Smooth muscle cell (in vitro differentiated cells): ENCODE measurements at regions not wholly inside any gene's neighbourhood (a gene's known extent, or its start where the extent isn't known, plus 50 kb on each side); places are given as distances from the start of the nearest gene placed in this dataset.

Experiments used
- DNase-seq: peaks from one replicate; lab custom pipeline; 2025; ENCODE audit not compliant: unreplicated experiment; lab: John Stamatoyannopoulos, UW
- H2AFZ ChIP-seq: fragments of 200-600 bp; sonication (generic); 2 replicates; pipeline ENCODE4 v1.6.0; 2016; ENCODE audit warnings: antibody characterized with exemption, low read depth, mild to moderate bottlenecking
- H3F3A ChIP-seq: fragments of 200-600 bp; sonication (generic); 2 replicates; pipeline ENCODE4 v1.6.0; 2017; ENCODE audit warnings: antibody characterized with exemption, low read depth
- H3K27ac ChIP-seq: fragments of 200-600 bp; sonication (generic); 2 replicates; pipeline ENCODE4 v1.5.1; 2016; ENCODE audit warnings: low read depth, mild to moderate bottlenecking
- H3K27me3 ChIP-seq: fragments of 200-600 bp; sonication (generic); 2 replicates; pipeline ENCODE4 v1.6.1; 2016; ENCODE audit warnings: low read depth, mild to moderate bottlenecking
- H3K36me3 ChIP-seq: fragments of 200-600 bp; sonication (generic); 2 replicates; pipeline ENCODE4 v1.5.1; 2016; ENCODE audit warnings: low read depth
- H3K4me1 ChIP-seq: fragments of 200-600 bp; sonication (generic); 2 replicates; pipeline ENCODE4 v1.5.1; 2016; ENCODE audit warnings: low read depth
- H3K4me2 ChIP-seq: fragments of 200-600 bp; sonication (generic); 2 replicates; pipeline ENCODE4 v1.6.0; 2016; ENCODE audit warnings: mild to moderate bottlenecking
- H3K4me3 ChIP-seq: fragments of 200-600 bp; sonication (generic); 2 replicates; pipeline ENCODE4 v1.5.1; 2016; ENCODE audit warnings: mild to moderate bottlenecking
- H3K79me2 ChIP-seq: fragments of 200-600 bp; sonication (generic); 2 replicates; pipeline ENCODE4 v1.6.0; 2016; ENCODE audit warnings: low read depth, mild to moderate bottlenecking
- H3K9ac ChIP-seq: fragments of 200-600 bp; sonication (generic); 2 replicates; pipeline ENCODE4 v1.6.0; 2016; ENCODE audit warnings: low read depth
- H3K9me3 ChIP-seq: fragments of 200-600 bp; sonication (generic); replicated peaks from 2 replicates; pipeline ENCODE4 v1.5.1; 2016; ENCODE audit warnings: low read depth
- H4K20me1 ChIP-seq: fragments of 200-600 bp; sonication (generic); 2 replicates; pipeline ENCODE4 v1.6.0; 2016; ENCODE audit warnings: low read depth
- CTCF ChIP-seq: fragments of 200-600 bp; sonication (generic); IDR thresholded peaks from 2 replicates; pipeline ENCODE4 v1.5.1; 2017; ENCODE audit warnings: borderline replicate concordance, mild to moderate bottlenecking, antibody characterized with exemption; ENCODE audit not compliant: insufficient read depth, poor library complexity, severe bottlenecking
- WGBS: methylation state at CpG from one replicate; pipeline ENCODE4 v1.1.7; 2016; ENCODE audit warnings: low lambda C conversion rate; 5-methylcytosine and 5-hydroxymethylcytosine counted together

- no peaks in the 10 kb centered on the region for H3K27me3 ChIP-seq
- H3K4me3 ChIP-seq: no peak overlapping the region
- no peaks in the 10 kb centered on the region for H3F3A ChIP-seq
- H3K27ac ChIP-seq: no peak overlapping the region
- no peak overlapping the region for H2AFZ ChIP-seq
- 79% methylated on average over 2 of the region's 2 CpGs for WGBS
- H3K4me2 ChIP-seq: no peak overlapping the region
- H3K36me3 ChIP-seq: no peaks in the 10 kb centered on the region
- no peak for DNase-seq
- H4K20me1 ChIP-seq: no peaks in the 10 kb centered on the region
- TF ChIP-seq CTCF: no peak
- H3K9ac ChIP-seq: no peak overlapping the region
- H3K9me3 ChIP-seq: no peaks in the 10 kb centered on the region
- H3K79me2 ChIP-seq: no peaks in the 10 kb centered on the region
- peaks cover 3% of the 10 kb centered on the region for H3K4me1 ChIP-seq
These were observed 365.9 kb downstream of the CRPPA start for GRCh38 chr7:16055263-16055976.

GRCh38 chr7:16051561-16052255 is 365.2 kb upstream of the MEOX2 start:
- Histone ChIP-seq H3K9ac (no peak overlapping the region), H3K9me3 (no peaks in the 10 kb centered on the region), H3F3A (no peaks in the 10 kb centered on the region), H3K4me1 (peaks cover 3% of the 10 kb centered on the region), H3K27ac (no peak overlapping the region), H3K4me2 (no peak overlapping the region), H3K79me2 (no peaks in the 10 kb centered on the region), H3K4me3 (no peak overlapping the region), H4K20me1 (no peaks in the 10 kb centered on the region), H3K27me3 (no peaks in the 10 kb centered on the region), H3K36me3 (no peaks in the 10 kb centered on the region), H2AFZ (no peak overlapping the region)
- 84% methylated on average over 4 of the region's 4 CpGs for WGBS
- DNase-seq: no peak
- TF ChIP-seq CTCF: no peak

GRCh38 chr7:16046041-16046440 is 359.6 kb upstream of the MEOX2 start:
- H3K27me3 ChIP-seq: no peaks in the 10 kb centered on the region
- DNase-seq: no peak
- no peak overlapping the region for H2AFZ ChIP-seq
- H3K9ac ChIP-seq: no peak overlapping the region
- H3K36me3 ChIP-seq: no peaks in the 10 kb centered on the region
- no peak overlapping the region for H3K27ac ChIP-seq
- H3K9me3 ChIP-seq: no peaks in the 10 kb centered on the region
- TF ChIP-seq CTCF: no peak
- 56% methylated on average over 3 of the region's 3 CpGs for WGBS
- H3F3A ChIP-seq: no peaks in the 10 kb centered on the region
- no peaks in the 10 kb centered on the region for H3K4me1 ChIP-seq
- H4K20me1 ChIP-seq: no peaks in the 10 kb centered on the region
- no peak overlapping the region for H3K4me2 ChIP-seq
- H3K4me3 ChIP-seq: no peak overlapping the region
- H3K79me2 ChIP-seq: no peaks in the 10 kb centered on the region
